Ovary (tissue), 3 donors: ENCODE measurements at regions not wholly inside any gene's neighbourhood (a gene's known extent, or its start where the extent isn't known, plus 50 kb on each side); places are given as distances from the start of the nearest gene placed in this dataset.

Experiments
- CTCF ChIP-seq, 3 donors: fragments of 450-650 bp in 2 of 3; fragments of 200-600 bp in 1 of 3; IDR thresholded peaks; one replicate each; pipeline versions ENCODE4 v1.5.1 to v1.8.0; 2016 to 2022; ENCODE audit warnings: antibody characterized with exemption in 3 of 3, mild to moderate bottlenecking in 1 of 3
- EP300 ChIP-seq: sonication (generic); formaldehyde crosslinking; IDR thresholded peaks from one replicate; pipeline ENCODE4 v1.6.1; 2017; ENCODE audit warnings: antibody characterized with exemption
- POLR2A ChIP-seq: fragments of 450-650 bp; IDR thresholded peaks from one replicate; pipeline ENCODE4 v1.6.1; 2017; ENCODE audit warnings: antibody characterized with exemption, mild to moderate bottlenecking, moderate library complexity
- donor health status: DM: no; HTN: no; CAD: no.

- no peak for TF ChIP-seq POLR2A
- no peak for TF ChIP-seq CTCF (IDR thresholded peaks at IDR 0.05)
- TF ChIP-seq EP300 = no peak
Measured at GRCh38 chrX:95797344-95797743, 887.3 kb upstream of the DIAPH2 start.
